C4-2B (cell line): ENCODE measurements at regions not wholly inside any gene's neighbourhood (a gene's known extent, or its start where the extent isn't known, plus 50 kb on each side); places are given as distances from the start of the nearest gene placed in this dataset.

Experiments used
- H3K27ac ChIP-seq: fragments of 450-650 bp; 2 replicates; pipeline ENCODE4 v1.5.1; 2017
- CTCF ChIP-seq: fragments of 450-650 bp; conservative IDR thresholded peaks from 2 replicates; pipeline ENCODE4 v1.5.1; 2017; ENCODE audit warnings: mild to moderate bottlenecking
- ZFX ChIP-seq: fragments of 450-650 bp; IDR thresholded peaks from 2 replicates; pipeline ENCODE4 v1.6.1; 2017

- TF ChIP-seq CTCF, result no peak
- TF ChIP-seq ZFX, result no peak
- no peak overlapping the region for H3K27ac ChIP-seq
These were observed 154.5 kb downstream of the CD83 start for GRCh38 chr6:14271789-14272736.

- no peak overlapping the region for H3K27ac ChIP-seq
- TF ChIP-seq CTCF (no peak), ZFX (no peak)
These were observed 155.1 kb downstream of the CD83 start for GRCh38 chr6:14272737-14273085.

- TF ChIP-seq ZFX (no peak), CTCF (no peak)
- no peak overlapping the region for H3K27ac ChIP-seq
These were observed 155.6 kb downstream of the CD83 start for GRCh38 chr6:14273191-14273590.

DNA sequence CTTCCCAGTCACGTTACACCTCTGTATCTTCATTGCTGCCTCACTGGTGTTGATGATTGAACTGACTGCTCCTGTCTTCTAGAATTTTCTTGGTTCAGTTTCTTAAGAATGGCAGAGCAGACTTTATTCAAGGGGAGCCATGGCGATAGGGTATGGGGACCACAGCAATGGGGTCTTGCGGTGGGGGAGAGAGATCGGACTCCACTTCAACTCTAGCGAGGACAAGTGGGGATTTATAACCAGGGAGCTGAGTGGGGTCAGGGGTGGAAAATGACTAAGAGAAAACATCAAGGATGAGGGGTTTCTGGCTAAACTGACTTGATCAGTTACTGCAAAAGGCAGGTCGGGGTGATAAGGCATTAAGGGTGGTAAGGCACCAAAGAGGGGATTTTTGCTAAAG, 156.4 kb downstream of the CD83 start:
- peak overlapping the region; percentile 17; the same call in 1 of the 2 replicates for H3K27ac ChIP-seq
- no peak for TF ChIP-seq ZFX
- no peak for TF ChIP-seq CTCF

GRCh38 chr6:14274546-14275492, 157.2 kb downstream of the CD83 start:
- H3K27ac ChIP-seq, result peak overlapping the region; percentile 17
- TF ChIP-seq CTCF, result no peak
- TF ChIP-seq ZFX, result no peak

DNA sequence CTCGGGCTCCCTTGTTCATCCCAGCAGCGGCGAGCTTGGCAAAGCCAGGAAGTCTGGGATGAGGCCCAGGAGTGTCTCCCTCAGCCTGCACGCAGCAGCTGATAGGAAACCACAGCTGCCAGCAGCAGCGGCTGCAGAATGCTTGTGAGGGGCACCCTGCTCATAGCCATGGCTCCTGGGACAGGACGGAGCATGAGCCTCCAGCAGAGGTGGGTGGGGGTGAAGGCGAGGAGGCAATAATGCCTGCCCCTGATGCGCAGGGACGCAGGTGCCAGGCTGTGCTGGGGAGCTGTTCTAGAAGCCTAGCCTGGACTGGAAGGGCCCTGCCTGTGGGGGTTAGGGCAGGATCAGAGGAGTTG, 157.9 kb downstream of the CD83 start:
- no peak for TF ChIP-seq CTCF
- H3K27ac ChIP-seq, result peak overlapping the region; percentile 17

GRCh38 chr6:14276071-14276470, 158.5 kb downstream of the CD83 start:
- no peak overlapping the region; the same call in 1 of the 2 replicates for H3K27ac ChIP-seq

More at GRCh38 chr6:14276071-14276470, 158.5 kb downstream of the CD83 start:
- TF ChIP-seq ZFX, result no peak
- TF ChIP-seq CTCF, result no peak
